GM12873 (cell line): ENCODE measurements at regions not wholly inside any gene's neighbourhood (a gene's known extent, or its start where the extent isn't known, plus 50 kb on each side); places are given as distances from the start of the nearest gene placed in this dataset.

Experiments used
- CTCF ChIP-seq: IDR thresholded peaks from 2 replicates; pipeline ENCODE4 v1.5.1; 2012; ENCODE audit warnings: low read depth, mild to moderate bottlenecking, moderate library complexity, low read length, control low read depth; ENCODE audit not compliant: insufficient read depth; ENCODE audit errors: missing control alignments

- no peak for TF ChIP-seq CTCF
Measured at GRCh38 chr3:89925976-89926375, 818.6 kb downstream of the EPHA3 start.

- TF ChIP-seq CTCF: no peak
Measured at GRCh38 chr3:89932882-89933281, 825.5 kb downstream of the EPHA3 start.

- TF ChIP-seq CTCF: no peak
Measured at GRCh38 chr3:89946884-89947283, 839.5 kb downstream of the EPHA3 start.

GRCh38 chr3:89947337-89947954 is 840.0 kb downstream of the EPHA3 start:
- TF ChIP-seq CTCF: no peak

GRCh38 chr3:89948008-89948407 is 840.6 kb downstream of the EPHA3 start:
- no peak for TF ChIP-seq CTCF

- no peak for TF ChIP-seq CTCF
Measured at GRCh38 chr3:89950772-89951171, 843.4 kb downstream of the EPHA3 start.

GRCh38 chr3:89954137-89954536 is 846.7 kb downstream of the EPHA3 start:
- TF ChIP-seq CTCF: no peak
